ENCODE measurements at regions not wholly inside any gene's neighbourhood (a gene's known extent, or its start where the extent isn't known, plus 50 kb on each side); places are given as distances from the start of the nearest gene placed in this dataset.

DNA sequence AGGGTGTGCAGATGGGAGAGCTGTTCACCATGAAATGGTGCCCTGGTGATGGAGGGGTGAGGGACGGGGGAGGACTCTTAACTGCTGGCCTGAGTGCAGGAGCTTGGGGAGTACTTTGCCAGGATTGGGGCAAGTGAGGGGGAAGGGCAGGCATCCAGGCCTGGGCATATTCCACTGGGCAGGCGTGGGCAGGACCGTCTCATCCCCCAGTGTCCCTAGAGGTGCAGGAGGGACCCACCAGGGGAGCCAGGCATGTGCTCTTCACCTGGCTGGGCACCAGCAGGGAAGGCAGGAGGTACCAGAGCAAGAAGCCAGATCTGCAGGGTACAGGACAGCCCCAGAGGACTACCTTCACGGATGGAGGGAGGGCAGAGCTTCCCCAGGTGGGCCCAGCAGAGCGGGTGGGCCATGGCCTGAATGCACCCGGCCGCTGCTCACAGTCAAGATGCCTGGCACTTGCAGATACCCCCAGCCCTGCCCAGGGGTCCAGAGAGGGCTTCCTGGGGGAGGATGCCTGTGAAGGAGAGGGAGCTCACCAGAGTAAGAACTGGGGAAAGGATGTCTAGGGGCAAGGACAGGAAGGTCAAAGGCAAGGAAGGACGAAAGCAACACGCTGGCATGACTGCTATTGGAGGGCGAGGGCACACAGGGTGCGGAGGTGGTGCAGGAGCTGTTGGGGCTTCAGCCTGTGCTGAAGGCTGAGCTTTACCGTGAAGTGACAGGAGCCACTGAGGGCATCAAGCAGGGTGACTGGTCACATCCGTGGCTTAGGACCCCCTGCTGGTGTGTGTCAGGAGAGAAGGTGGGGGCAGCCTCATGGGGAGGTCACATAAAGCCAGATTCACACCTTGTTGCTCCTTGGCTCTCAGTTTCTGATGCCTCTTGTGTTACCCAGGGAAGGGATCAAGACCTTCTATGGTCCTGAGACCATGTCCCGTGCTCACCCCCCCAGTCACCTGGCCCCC is 68.2 kb upstream of the NKX1-1 start:
- no peak for DNase-seq (ENCODE audit: low read depth, low spot score)
- peaks cover 18% of the 10 kb centered on the region for H3K27me3 ChIP-seq (ENCODE audit: control insufficient read depth, insufficient read depth, low read length)
- H3K9me3 ChIP-seq (ENCODE audit: control insufficient read depth, insufficient read depth, low read length), result no peaks in the 10 kb centered on the region; the same call in 1 of the 2 replicates

DNA sequence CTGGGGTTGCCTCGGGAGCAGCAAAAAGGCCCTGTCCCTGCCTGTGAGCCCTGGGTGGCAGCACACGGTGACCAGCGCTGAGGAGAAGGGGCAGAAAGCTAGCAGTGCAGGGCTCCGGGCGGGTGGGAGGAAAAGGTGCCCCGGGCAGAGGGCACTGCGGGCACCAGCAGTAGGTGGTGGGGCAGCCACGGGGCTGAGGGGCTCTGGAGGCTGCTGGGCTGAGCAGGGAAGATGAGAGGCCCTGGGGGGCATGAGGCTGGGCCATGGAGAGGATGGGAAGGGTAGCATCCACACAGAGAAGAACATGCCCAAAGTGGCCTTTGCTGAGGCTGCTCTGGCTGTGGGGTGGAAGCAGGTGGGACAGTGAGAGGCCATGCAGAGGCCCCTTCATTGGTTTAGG is 67.5 kb upstream of the NKX1-1 start:
- Histone ChIP-seq H3K27ac (ENCODE audit: low read depth, low read length) (no peak overlapping the region), H3K4me3 (ENCODE audit: low read depth, low read length) (no peak overlapping the region), H3K9me3 (ENCODE audit: control insufficient read depth, insufficient read depth, low read length) (peaks cover 5% of the 10 kb centered on the region; the same call in 1 of the 2 replicates), H3K27me3 (ENCODE audit: control insufficient read depth, insufficient read depth, low read length) (peaks cover 19% of the 10 kb centered on the region)
- no peak for DNase-seq (ENCODE audit: low read depth, low spot score)
- ChIA-PET CTCF (no interaction called here), POLR2A (no interaction called here)
- TF ChIP-seq, protein P1, sequence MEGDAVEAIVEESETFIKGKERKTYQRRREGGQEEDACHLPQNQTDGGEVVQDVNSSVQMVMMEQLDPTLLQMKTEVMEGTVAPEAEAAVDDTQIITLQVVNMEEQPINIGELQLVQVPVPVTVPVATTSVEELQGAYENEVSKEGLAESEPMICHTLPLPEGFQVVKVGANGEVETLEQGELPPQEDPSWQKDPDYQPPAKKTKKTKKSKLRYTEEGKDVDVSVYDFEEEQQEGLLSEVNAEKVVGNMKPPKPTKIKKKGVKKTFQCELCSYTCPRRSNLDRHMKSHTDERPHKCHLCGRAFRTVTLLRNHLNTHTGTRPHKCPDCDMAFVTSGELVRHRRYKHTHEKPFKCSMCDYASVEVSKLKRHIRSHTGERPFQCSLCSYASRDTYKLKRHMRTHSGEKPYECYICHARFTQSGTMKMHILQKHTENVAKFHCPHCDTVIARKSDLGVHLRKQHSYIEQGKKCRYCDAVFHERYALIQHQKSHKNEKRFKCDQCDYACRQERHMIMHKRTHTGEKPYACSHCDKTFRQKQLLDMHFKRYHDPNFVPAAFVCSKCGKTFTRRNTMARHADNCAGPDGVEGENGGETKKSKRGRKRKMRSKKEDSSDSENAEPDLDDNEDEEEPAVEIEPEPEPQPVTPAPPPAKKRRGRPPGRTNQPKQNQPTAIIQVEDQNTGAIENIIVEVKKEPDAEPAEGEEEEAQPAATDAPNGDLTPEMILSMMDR (IDR thresholded peaks at IDR 0.05; ENCODE audit: low read depth, low read length), result no peak

More for the DNA sequence above, 68.2 kb upstream of the NKX1-1 start:
- ChIA-PET POLR2A (no interaction called here), CTCF (no interaction called here)
- no peak overlapping the region for H3K4me3 ChIP-seq (ENCODE audit: low read depth, low read length)
- no peak overlapping the region for H3K27ac ChIP-seq (ENCODE audit: low read depth, low read length)
- TF ChIP-seq, protein P1 (IDR thresholded peaks at IDR 0.05; ENCODE audit: low read depth, low read length), result no peak

DNA sequence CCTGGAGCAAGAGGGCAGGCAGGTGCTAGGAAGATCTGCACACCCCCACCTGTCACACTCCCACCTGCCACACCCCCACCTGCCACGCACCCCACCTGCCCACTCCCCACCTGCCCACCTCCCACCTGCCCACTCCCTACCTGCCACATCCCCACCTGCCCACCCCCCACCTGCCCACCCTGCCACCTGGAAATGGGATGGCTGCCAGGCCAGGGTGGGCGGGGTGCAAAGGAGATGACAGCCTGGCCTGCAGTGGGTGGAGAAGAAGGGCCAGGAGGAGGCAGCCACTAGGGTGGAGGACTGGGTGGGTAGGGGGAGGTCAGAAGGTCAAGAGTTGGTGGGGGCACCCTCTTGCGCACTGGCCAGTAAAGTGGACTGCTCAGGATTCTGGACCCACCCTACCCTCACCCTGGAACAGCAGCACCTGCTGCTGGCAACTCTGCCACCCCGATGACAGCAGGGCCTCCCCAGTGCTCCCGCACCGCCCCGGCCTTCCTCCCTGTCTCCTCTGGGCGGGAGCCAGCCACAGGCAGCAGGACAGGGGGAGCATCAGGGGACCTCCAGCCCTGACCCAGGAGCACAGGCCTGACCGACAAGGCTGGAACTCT is 66.8 kb upstream of the NKX1-1 start:
- POLR2A ChIA-PET, result no interaction called here
- H3K27ac ChIP-seq (ENCODE audit: low read depth, low read length), result no peak overlapping the region
- TF ChIP-seq, protein P1 (IDR thresholded peaks at IDR 0.05; ENCODE audit: low read depth, low read length), result no peak
- DNase-seq (ENCODE audit: low read depth, low spot score), result no peak
- no peak overlapping the region for H3K4me3 ChIP-seq (ENCODE audit: low read depth, low read length)
- peaks cover 6% of the 10 kb centered on the region; the same call in 1 of the 2 replicates for H3K9me3 ChIP-seq (ENCODE audit: control insufficient read depth, insufficient read depth, low read length)
- CTCF ChIA-PET, result no interaction called here
- H3K27me3 ChIP-seq (ENCODE audit: control insufficient read depth, insufficient read depth, low read length), result peaks cover 19% of the 10 kb centered on the region

DNA sequence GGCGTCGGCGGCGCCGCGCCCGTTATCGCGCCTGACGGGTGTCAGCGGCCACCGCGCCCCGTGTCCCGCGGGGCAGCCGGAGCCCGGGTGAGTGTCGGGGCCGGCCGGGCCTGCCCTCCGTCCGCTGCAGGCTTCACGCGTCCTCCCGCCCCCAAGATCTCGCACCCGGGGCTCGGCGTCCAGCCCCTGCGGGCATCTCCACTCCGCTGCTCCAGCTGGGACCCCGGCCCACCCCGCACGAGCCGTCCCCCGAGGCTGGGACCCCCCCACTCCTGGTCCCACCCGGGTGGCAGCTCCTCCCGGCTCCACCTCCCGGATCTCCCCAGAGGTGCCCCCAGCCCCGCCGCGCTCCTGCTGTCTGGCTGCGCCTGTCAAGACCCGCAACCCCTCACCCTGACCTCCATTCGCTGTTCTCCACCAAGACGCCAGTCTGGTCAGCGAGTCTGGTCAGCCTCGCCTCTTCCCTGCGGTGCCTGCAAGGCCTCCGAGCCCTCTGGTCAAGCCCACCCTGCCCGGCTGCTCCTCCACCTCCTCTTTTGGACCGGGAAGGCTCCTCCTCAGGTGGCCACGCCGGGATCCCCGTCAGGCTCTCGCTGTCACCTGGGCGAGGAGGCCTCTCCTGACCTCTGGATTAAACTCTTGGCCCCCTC is 66.0 kb upstream of the NKX1-1 start:
- TF ChIP-seq, protein P1 (IDR thresholded peaks at IDR 0.05; ENCODE audit: low read depth, low read length), result no peak
- CTCF ChIA-PET, result no interaction called here

More for the DNA sequence above, 66.0 kb upstream of the NKX1-1 start:
- peaks cover 6% of the 10 kb centered on the region; the same call in 1 of the 2 replicates for H3K9me3 ChIP-seq (ENCODE audit: control insufficient read depth, insufficient read depth, low read length)
- H3K27ac ChIP-seq (ENCODE audit: low read depth, low read length), result no peak overlapping the region
- H3K4me3 ChIP-seq (ENCODE audit: low read depth, low read length), result no peak overlapping the region
- POLR2A ChIA-PET, result no interaction called here
- no peak for DNase-seq (ENCODE audit: low read depth, low spot score)
- peaks cover 17% of the 10 kb centered on the region for H3K27me3 ChIP-seq (ENCODE audit: control insufficient read depth, insufficient read depth, low read length)

All from AG04450 (cell line).